ENCODE measurements at regions not wholly inside any gene's neighbourhood (a gene's known extent, or its start where the extent isn't known, plus 50 kb on each side); places are given as distances from the start of the nearest gene placed in this dataset.
"Not testable (repeated sequence)": the region's sequence is repeated elsewhere in the genome, so short reads cannot be mapped to it uniquely, and the experiment has no call there.

- TF ChIP-seq POLR2A (IDR thresholded peaks at IDR 0.05; ENCODE audit: low read depth, low read length) (no peak), POLR2AphosphoS5 (IDR thresholded peaks at IDR 0.05; ENCODE audit: insufficient read depth, low read depth, low read length) (no peak), FOS (IDR thresholded peaks at IDR 0.05; ENCODE audit: borderline replicate concordance, insufficient read depth, low read length) (no peak), MYC (IDR thresholded peaks at IDR 0.05; ENCODE audit: low read depth, low read length) (no peak), EZH2 (IDR thresholded peaks at IDR 0.05; ENCODE audit: borderline replicate concordance, low read depth, low read length, severe bottlenecking) (no peak), GATA2 (IDR thresholded peaks at IDR 0.05; ENCODE audit: insufficient read depth, insufficient read length, low read depth, low read length) (no peak), JUN (IDR thresholded peaks at IDR 0.05; ENCODE audit: borderline replicate concordance, insufficient read depth, insufficient read length, low read depth) (no peak), CTCF (IDR thresholded peaks at IDR 0.05; ENCODE audit: extremely low read depth in 1 of 2, insufficient read depth in 1 of 2, low read depth in 1 of 2, low read length in 2 of 2) (no peak)
- TF ChIP-seq, protein P1, sequence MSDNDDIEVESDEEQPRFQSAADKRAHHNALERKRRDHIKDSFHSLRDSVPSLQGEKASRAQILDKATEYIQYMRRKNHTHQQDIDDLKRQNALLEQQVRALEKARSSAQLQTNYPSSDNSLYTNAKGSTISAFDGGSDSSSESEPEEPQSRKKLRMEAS (IDR thresholded peaks at IDR 0.05; ENCODE audit: insufficient read depth, insufficient read length) = no peak
- no peaks in the 10 kb centered on the region for H4K20me1 ChIP-seq (replicated peaks; ENCODE audit: control insufficient read depth, extremely low read depth, insufficient read depth, low read length)
- no peak overlapping the region for H2AFZ ChIP-seq (ENCODE audit: low read depth, low read length)
- H3K79me2 ChIP-seq (ENCODE audit: control insufficient read depth, insufficient read depth, low read length) = no peaks in the 10 kb centered on the region
- H3K36me3 ChIP-seq (ENCODE audit: control insufficient read depth in 2 of 2, extremely low read depth in 1 of 2, insufficient read depth in 2 of 2, low read length in 2 of 2) = no peaks in the 10 kb centered on the region
- POLR2A ChIA-PET = no interaction called here
- no peaks in the 10 kb centered on the region for H3K4me1 ChIP-seq (ENCODE audit: control insufficient read depth, extremely low read depth, insufficient read depth, low read length)
- intact Hi-C loops (cut with micrococcal nuclease) (no loop called here), dilution Hi-C loops (cut with MboI; ENCODE audit: extremely low pct_ligation_motif_present, low sequenced_read_pairs) (no loop called here)
- no peak overlapping the region for H3K4me2 ChIP-seq (ENCODE audit: insufficient read depth, low read length)
- no peak overlapping the region for H3K4me3 ChIP-seq (replicated peaks in 1 of 3; ENCODE audit: insufficient read depth in 1 of 3, low read depth in 1 of 3, low read length in 3 of 3)
- no TSS peak for BruUV-seq (replicated peaks)
- H3K9me1 ChIP-seq (replicated peaks; ENCODE audit: control insufficient read depth, extremely low read depth, insufficient read depth, low read length) = no peaks in the 10 kb centered on the region
- H3K9ac ChIP-seq (replicated peaks; ENCODE audit: extremely low read depth, insufficient read depth, low read length) = no peak overlapping the region
- DNase-seq (ENCODE audit: low read depth, low spot score) (no peak), FAIRE-seq (no peak)
- H3K27me3 ChIP-seq (ENCODE audit: control insufficient read depth in 2 of 2, insufficient read depth in 2 of 2, low read length in 2 of 2) = peaks cover 0 to 2% of the 10 kb centered on the region in 2 experiments
- CTCF ChIA-PET = no interaction called here
- H3K27ac ChIP-seq (ENCODE audit: insufficient read depth, low read depth, low read length) = no peak overlapping the region
- no peaks in the 10 kb centered on the region for H3K9me3 ChIP-seq (replicated peaks; ENCODE audit: control insufficient read depth, insufficient read depth, low read length)
Measured at GRCh38 chr5:89053547-89053946, 170.6 kb upstream of the MEF2C start.

GRCh38 chr5:89050062-89050461 is 167.1 kb upstream of the MEF2C start:
- H3K4me2 ChIP-seq (ENCODE audit: insufficient read depth, low read length); dilution Hi-C loops (cut with MboI; ENCODE audit: extremely low pct_ligation_motif_present, low sequenced_read_pairs); H3K4me3 ChIP-seq (replicated peaks in 1 of 3; ENCODE audit: insufficient read depth in 1 of 3, low read depth in 1 of 3, low read length in 3 of 3); FAIRE-seq; DNase-seq (ENCODE audit: low read depth, low spot score); BruUV-seq (replicated peaks); H3K27me3 ChIP-seq (ENCODE audit: control insufficient read depth in 2 of 2, insufficient read depth in 2 of 2, low read length in 2 of 2); H4K20me1 ChIP-seq (replicated peaks; ENCODE audit: control insufficient read depth, extremely low read depth, insufficient read depth, low read length); intact Hi-C loops (cut with micrococcal nuclease); CTCF ChIA-PET; H3K36me3 ChIP-seq (ENCODE audit: control insufficient read depth in 2 of 2, extremely low read depth in 1 of 2, insufficient read depth in 2 of 2, low read length in 2 of 2); H3K9me1 ChIP-seq (replicated peaks; ENCODE audit: control insufficient read depth, extremely low read depth, insufficient read depth, low read length); H2AFZ ChIP-seq (ENCODE audit: low read depth, low read length); H3K9me3 ChIP-seq (replicated peaks; ENCODE audit: control insufficient read depth, insufficient read depth, low read length); POLR2A ChIA-PET; H3K9ac ChIP-seq (replicated peaks; ENCODE audit: extremely low read depth, insufficient read depth, low read length); H3K27ac ChIP-seq (ENCODE audit: insufficient read depth, low read depth, low read length); H3K79me2 ChIP-seq (ENCODE audit: control insufficient read depth, insufficient read depth, low read length); H3K4me1 ChIP-seq (ENCODE audit: control insufficient read depth, extremely low read depth, insufficient read depth, low read length): not testable (repeated sequence)

Measured in endothelial cell of umbilical vein (primary cell).